HFF-Myc (cell line): ENCODE measurements at regions not wholly inside any gene's neighbourhood (a gene's known extent, or its start where the extent isn't known, plus 50 kb on each side); places are given as distances from the start of the nearest gene placed in this dataset.

ENCODE experiments used
- DNase-seq: peaks from one replicate; pipeline ENCODE4 v3.0.0-alpha.2; 2011; ENCODE audit warnings: low read depth; ENCODE audit errors: extremely low read depth
- H3K4me3 ChIP-seq: replicated peaks from 2 replicates; pipeline ENCODE4 v1.5.1; 2011; ENCODE audit warnings: low read depth, mild to moderate bottlenecking, control low read depth, low read length
- TF ChIP-seq, protein P1 (sequence below): IDR thresholded peaks from 2 replicates; pipeline ENCODE4 v1.5.1; 2012; ENCODE audit warnings: mild to moderate bottlenecking, low read depth, low read length, control low read depth; ENCODE audit errors: missing control alignments

DNA sequence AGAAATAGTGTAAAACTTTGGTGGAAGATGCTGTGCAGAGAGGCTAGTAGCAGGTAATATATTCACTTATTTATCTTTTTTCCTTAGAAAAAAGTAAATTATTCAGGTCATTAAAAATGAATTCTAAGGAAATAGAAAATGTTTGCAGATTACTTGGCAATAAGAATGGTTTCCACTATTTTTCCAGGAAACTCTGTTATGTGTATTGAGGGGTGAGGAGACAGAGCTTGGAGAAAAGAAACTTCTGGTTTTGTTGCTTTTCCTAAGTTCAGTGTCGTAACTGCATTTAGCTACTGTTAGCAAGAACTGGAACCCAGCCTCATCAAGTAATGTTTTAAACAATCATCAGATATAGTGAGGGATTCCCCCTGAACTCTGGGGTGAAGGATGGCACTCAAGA is 79.2 kb upstream of the SMLR1 start:
- no peak for DNase-seq
- TF ChIP-seq, protein P1, sequence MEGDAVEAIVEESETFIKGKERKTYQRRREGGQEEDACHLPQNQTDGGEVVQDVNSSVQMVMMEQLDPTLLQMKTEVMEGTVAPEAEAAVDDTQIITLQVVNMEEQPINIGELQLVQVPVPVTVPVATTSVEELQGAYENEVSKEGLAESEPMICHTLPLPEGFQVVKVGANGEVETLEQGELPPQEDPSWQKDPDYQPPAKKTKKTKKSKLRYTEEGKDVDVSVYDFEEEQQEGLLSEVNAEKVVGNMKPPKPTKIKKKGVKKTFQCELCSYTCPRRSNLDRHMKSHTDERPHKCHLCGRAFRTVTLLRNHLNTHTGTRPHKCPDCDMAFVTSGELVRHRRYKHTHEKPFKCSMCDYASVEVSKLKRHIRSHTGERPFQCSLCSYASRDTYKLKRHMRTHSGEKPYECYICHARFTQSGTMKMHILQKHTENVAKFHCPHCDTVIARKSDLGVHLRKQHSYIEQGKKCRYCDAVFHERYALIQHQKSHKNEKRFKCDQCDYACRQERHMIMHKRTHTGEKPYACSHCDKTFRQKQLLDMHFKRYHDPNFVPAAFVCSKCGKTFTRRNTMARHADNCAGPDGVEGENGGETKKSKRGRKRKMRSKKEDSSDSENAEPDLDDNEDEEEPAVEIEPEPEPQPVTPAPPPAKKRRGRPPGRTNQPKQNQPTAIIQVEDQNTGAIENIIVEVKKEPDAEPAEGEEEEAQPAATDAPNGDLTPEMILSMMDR, result no peak
- H3K4me3 ChIP-seq, result no peak overlapping the region

DNA sequence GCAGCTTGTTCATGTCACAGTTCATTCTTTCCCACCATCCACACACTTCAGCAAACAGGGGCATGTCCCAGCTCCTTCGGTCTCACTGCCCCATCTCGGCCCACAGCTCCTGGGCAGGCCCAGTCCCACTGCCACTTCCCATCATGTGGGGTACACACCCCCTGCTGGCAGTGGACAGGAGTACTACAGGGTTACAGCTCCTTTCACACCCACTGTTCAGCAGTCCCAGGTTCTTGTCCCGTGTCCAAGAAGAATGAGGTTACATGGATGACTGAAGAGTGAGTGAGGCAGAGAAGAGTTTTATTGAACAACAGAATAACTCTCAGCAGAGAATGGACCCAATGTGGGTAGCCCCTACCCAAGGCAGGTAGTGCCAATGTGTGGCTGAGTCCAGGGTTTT is 77.8 kb upstream of the SMLR1 start:
- DNase-seq, result no peak
- TF ChIP-seq, protein P1, result peak; percentile 13
- no peak overlapping the region for H3K4me3 ChIP-seq

DNA sequence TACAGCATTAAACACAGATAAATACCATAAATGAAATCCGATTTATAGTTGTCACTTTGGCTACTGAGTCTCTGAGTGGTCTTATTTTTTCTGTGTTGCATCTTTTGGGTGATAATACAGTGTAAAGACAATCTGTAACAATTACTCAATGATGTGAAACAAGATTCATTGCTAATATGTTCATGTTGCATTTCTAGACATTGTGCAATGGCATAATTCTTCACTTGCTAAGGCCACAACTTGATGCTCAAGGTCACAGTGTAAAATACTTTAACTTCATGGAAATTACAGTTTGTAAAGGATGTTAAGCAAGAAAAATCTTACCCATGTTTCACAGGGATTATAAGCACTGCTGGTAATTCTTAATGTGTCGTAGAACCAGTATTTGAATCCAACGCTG is 74.9 kb upstream of the SMLR1 start:
- TF ChIP-seq, protein P1, result no peak
- no peak for DNase-seq
- H3K4me3 ChIP-seq, result no peak overlapping the region

DNA sequence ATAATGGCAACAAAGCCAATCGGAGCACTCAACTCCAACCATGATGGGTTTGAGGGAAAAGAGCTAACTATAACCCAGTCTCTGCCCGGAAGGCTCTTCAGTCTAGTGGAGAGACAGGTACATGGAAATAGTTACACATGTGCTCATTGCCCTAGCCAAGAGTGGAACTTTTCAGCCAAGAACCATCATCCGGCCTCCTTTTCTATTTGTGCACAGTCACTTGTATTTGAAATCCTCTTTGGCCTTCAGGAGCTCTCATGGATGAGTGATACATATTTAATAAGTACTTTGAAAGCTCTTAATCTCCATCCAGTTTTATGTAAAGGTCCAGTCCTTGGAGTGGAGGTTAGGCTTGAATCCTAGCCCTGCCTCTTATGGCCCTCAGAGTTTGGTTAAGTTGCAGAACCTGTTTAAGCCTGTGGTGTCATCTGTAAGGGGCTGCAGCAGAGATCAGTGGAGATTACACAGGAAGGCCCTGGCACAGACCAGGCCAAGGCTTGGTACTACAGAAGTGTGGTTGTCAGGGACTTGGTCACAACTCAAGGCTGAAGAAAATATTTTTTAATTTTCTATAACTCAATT is 72.3 kb upstream of the SMLR1 start:
- TF ChIP-seq, protein P1, result no peak
- no peak overlapping the region for H3K4me3 ChIP-seq
- DNase-seq, result no peak

DNA sequence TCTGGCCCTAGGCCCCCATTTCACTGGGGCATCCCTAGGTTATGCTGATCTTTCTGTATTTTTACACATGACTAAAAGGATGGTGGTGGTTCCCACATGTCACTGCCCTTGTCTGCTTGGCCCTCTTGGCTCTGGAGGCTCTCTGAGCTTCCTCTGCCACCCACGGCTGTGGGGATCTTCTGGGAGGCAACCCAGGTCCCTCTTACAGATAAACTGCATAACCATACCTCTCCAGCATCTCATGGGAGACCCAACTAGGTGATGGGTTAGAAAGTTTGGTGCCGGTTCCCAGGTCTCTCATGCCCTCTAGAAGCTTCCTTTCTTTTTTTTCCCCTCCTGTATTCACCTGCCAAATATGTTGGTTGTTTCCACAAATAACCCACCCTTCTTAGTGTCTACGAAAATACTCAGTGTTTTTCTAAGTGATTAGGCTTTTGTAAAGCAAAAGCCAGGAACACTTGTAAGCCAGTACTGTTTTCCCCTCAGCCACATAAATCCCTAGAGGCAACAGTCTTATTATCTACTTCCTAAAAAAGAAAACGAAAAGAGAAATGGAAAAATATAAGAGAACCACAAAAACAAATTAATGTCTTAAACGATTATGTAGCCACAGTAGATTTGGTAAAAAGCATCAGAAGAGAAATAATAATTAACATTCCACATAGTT is 71.7 kb upstream of the SMLR1 start:
- H3K4me3 ChIP-seq, result no peak overlapping the region
- TF ChIP-seq, protein P1, result no peak
- DNase-seq, result no peak

DNA sequence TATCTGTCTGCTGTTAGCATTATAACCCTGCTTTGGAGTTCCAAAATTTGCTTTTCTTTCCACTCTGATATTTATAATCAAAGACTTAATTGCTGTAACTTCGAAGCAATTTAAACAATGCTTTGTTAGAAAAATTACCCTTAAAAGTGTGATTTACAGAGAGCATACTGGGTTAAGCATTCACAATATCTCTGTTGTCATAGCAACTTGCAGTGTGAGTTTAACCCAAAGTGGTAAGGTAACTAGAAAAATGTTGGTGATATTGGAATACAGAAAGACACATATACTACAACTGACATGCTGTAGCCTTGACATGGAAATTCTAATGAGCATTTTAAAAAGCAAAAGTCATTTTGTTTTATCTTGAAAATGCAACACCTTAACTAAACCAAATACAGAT is 70.4 kb upstream of the SMLR1 start:
- no peak for DNase-seq
- TF ChIP-seq, protein P1, result no peak
- no peak overlapping the region for H3K4me3 ChIP-seq
